GM18951 (cell line): ENCODE measurements at regions not wholly inside any gene's neighbourhood (a gene's known extent, or its start where the extent isn't known, plus 50 kb on each side); places are given as distances from the start of the nearest gene placed in this dataset.

Experiments
- POLR2A ChIP-seq: IDR thresholded peaks from 4 replicates; pipeline ENCODE4 v1.6.1; 2011; ENCODE audit warnings: mild to moderate bottlenecking; ENCODE audit not compliant: insufficient read length, insufficient read depth; ENCODE audit errors: extremely low read depth
- in situ Hi-C: fragments of 300-500 bp; cut with MboI; formaldehyde crosslinking; loops from one replicate; pipeline ENCODE4 v1.12.0; 2022; ENCODE audit warnings: low sequenced_read_pairs, mixed read lengths, inconsistent platforms; ENCODE audit not compliant: unreplicated experiment

GRCh38 chr5:53309653-53310052 is 170.8 kb upstream of the FST start:
- no peak for TF ChIP-seq POLR2A
- in situ Hi-C loops = no loop called here

- in situ Hi-C loops = no loop called here
- TF ChIP-seq POLR2A = no peak
Measured at GRCh38 chr5:53311681-53312080, 168.7 kb upstream of the FST start.

GRCh38 chr5:53313145-53313544 is 167.3 kb upstream of the FST start:
- in situ Hi-C loops = no loop called here

GRCh38 chr5:53318303-53318702 is 162.1 kb upstream of the FST start:
- TF ChIP-seq POLR2A = no peak
- in situ Hi-C loops = no loop called here

More at GRCh38 chr5:53313145-53313544, 167.3 kb upstream of the FST start:
- TF ChIP-seq POLR2A = no peak

- in situ Hi-C loops = no loop called here
- no peak for TF ChIP-seq POLR2A
Measured at GRCh38 chr5:53319315-53319714, 161.1 kb upstream of the FST start.

- in situ Hi-C loops = no loop called here
- no peak for TF ChIP-seq POLR2A
Measured at GRCh38 chr5:53321073-53321472, 159.4 kb upstream of the FST start.

GRCh38 chr5:53321721-53322120 is 158.7 kb upstream of the FST start:
- TF ChIP-seq POLR2A = no peak
- in situ Hi-C loops = no loop called here

GRCh38 chr5:53322257-53322656 is 158.2 kb upstream of the FST start:
- in situ Hi-C loops = no loop called here
- TF ChIP-seq POLR2A = no peak

- in situ Hi-C loops = no loop called here
- TF ChIP-seq POLR2A = no peak
Measured at GRCh38 chr5:53323511-53323910, 156.9 kb upstream of the FST start.

GRCh38 chr5:53323943-53324642 is 156.3 kb upstream of the FST start:
- in situ Hi-C loops = no loop called here

GRCh38 chr5:53326424-53327153 is 153.8 kb upstream of the FST start:
- no peak for TF ChIP-seq POLR2A
- in situ Hi-C loops = no loop called here

More at GRCh38 chr5:53323943-53324642, 156.3 kb upstream of the FST start:
- no peak for TF ChIP-seq POLR2A

GRCh38 chr5:53327811-53328334 is 152.6 kb upstream of the FST start:
- in situ Hi-C loops = no loop called here

GRCh38 chr5:53330491-53330890 is 149.9 kb upstream of the FST start:
- in situ Hi-C loops = no loop called here

More at GRCh38 chr5:53327811-53328334, 152.6 kb upstream of the FST start:
- no peak for TF ChIP-seq POLR2A

GRCh38 chr5:53331463-53331862 is 149.0 kb upstream of the FST start:
- in situ Hi-C loops = no loop called here
- no peak for TF ChIP-seq POLR2A

More at GRCh38 chr5:53330491-53330890, 149.9 kb upstream of the FST start:
- TF ChIP-seq POLR2A = no peak
